ENCODE measurements at regions not wholly inside any gene's neighbourhood (a gene's known extent, or its start where the extent isn't known, plus 50 kb on each side); places are given as distances from the start of the nearest gene placed in this dataset.
"Not testable (repeated sequence)": the region's sequence is repeated elsewhere in the genome, so short reads cannot be mapped to it uniquely, and the experiment has no call there.

GRCh38 chr16:52657924-52658323 lies 111.0 kb upstream of the TOX3 start:
- ATAC-seq (no peak), DNase-seq (no peak)
- Mint-ChIP-seq H3K9me3 (ENCODE audit: low read depth) (peaks cover 12% of the 10 kb centered on the region), H3K27me3 (no peaks in the 10 kb centered on the region), H3K27ac (no peak overlapping the region), H3K36me3 (ENCODE audit: low read depth) (no peaks in the 10 kb centered on the region), H3K4me3 (no peak overlapping the region), H3K4me1 (no peaks in the 10 kb centered on the region)
- intact Hi-C loops (cut with DNase I, micrococcal nuclease): no loop called here
- POLR2A ChIA-PET: no interaction called here
- CTCF ChIA-PET: no interaction called here

DNA sequence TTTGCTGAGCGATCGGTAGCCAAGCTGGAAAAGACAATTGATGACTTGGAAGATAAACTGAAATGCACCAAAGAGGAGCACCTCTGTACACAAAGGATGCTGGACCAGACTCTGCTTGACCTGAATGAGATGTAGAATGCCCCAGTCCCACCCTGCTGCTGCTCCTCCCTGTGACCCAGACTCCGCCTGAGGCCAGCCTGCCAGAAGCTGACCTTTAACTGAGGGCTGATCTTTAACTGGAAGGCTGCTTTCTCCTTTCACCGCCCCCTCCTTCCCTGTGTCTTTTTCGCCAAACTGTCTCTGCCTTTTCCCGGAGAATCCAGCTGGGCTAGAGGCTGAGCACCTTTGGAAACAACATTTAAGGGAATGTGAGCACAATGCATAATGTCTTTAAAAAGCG lies 109.0 kb upstream of the TOX3 start:
- H3K9me3 Mint-ChIP-seq (ENCODE audit: low read depth); POLR2A ChIA-PET; ATAC-seq; CTCF ChIA-PET; H3K4me1 Mint-ChIP-seq; H3K4me3 Mint-ChIP-seq; H3K27me3 Mint-ChIP-seq; DNase-seq; H3K27ac Mint-ChIP-seq; H3K36me3 Mint-ChIP-seq (ENCODE audit: low read depth); intact Hi-C loops (cut with DNase I, micrococcal nuclease): not testable (repeated sequence)

DNA sequence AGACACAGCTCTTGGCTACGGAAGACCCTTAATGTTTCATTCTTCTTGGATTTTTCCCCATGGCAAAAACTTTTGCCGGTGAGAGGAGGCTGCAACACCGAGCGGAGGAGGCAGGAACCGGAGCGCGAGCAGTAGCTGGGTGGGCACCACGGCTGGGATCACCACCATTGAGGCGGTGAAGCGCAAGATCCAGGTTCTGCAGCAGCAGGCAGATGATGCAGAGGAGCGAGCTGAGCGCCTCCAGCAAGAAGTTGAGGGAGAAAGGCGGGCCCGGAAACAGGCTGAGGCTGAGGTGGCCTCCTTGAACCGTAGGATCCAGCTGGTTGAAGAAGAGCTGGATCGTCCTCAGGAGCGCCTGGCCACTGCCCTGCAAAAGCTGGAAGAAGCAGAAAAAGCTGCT lies 108.2 kb upstream of the TOX3 start:
- CTCF ChIA-PET; H3K4me1 Mint-ChIP-seq; POLR2A ChIA-PET; H3K9me3 Mint-ChIP-seq (ENCODE audit: low read depth); intact Hi-C loops (cut with DNase I, micrococcal nuclease); H3K27ac Mint-ChIP-seq; H3K27me3 Mint-ChIP-seq; H3K36me3 Mint-ChIP-seq (ENCODE audit: low read depth); H3K4me3 Mint-ChIP-seq; DNase-seq; ATAC-seq: not testable (repeated sequence)

DNA sequence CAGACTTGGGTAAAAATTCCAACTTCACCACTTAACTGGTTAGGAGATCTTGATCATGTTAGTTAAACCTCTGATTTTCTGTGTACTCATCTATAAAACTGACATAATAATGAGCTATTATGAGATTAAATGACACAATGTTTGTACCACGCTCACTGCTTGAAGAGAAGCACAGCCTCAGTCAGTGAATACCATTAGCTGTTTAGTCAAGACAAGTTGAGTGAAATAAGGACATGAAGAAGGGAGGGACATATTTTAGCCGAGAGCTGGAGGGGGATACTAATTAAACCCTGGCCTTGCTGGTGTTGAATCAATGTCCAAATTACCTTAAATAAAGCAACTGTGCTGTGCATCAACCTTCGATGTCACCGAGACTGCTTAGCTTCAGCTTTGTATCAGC lies 105.1 kb upstream of the TOX3 start:
- DNase-seq: no peak
- ChIA-PET CTCF (no interaction called here), POLR2A (no interaction called here)
- no peaks in the 10 kb centered on the region for H3K4me1 Mint-ChIP-seq
- ATAC-seq: no peak
- no peak overlapping the region for H3K4me3 Mint-ChIP-seq
- no peaks in the 10 kb centered on the region for H3K9me3 Mint-ChIP-seq (ENCODE audit: low read depth)
- H3K27ac Mint-ChIP-seq: no peak overlapping the region
- no peaks in the 10 kb centered on the region for H3K36me3 Mint-ChIP-seq (ENCODE audit: low read depth)
- intact Hi-C loops (cut with DNase I, micrococcal nuclease): no loop called here
- H3K27me3 Mint-ChIP-seq: no peaks in the 10 kb centered on the region

- ChIA-PET POLR2A (no interaction called here), CTCF (no interaction called here)
- Mint-ChIP-seq H3K9me3 (ENCODE audit: low read depth) (no peaks in the 10 kb centered on the region), H3K27ac (no peak overlapping the region), H3K36me3 (ENCODE audit: low read depth) (no peaks in the 10 kb centered on the region), H3K4me3 (no peak overlapping the region), H3K4me1 (no peaks in the 10 kb centered on the region), H3K27me3 (no peaks in the 10 kb centered on the region)
- intact Hi-C loops (cut with DNase I, micrococcal nuclease): no loop called here
- DNase-seq (no peak), ATAC-seq (no peak)
Observed at GRCh38 chr16:52650789-52651188, 103.8 kb upstream of the TOX3 start.

DNA sequence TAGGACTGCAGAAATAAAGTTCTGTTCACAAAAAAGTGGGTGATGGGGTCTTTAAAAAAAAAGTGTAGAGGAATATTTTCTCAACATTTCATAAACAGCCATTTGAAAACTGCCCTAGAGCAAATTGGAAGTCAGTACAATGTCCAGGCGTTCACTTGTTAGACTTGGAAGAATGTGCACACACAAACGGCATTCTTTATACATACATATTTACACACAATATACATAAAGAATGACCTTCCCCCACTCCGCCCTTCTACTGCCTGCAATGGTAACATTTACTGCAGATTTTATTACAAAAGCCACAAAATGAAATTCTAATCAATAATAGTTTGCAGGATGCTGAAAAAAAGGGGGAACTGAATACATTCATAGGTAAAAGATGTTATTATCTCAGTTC lies 103.4 kb upstream of the TOX3 start:
- DNase-seq: no peak
- no peaks in the 10 kb centered on the region for H3K27me3 Mint-ChIP-seq
- intact Hi-C loops (cut with DNase I, micrococcal nuclease): no loop called here
- POLR2A ChIA-PET: no interaction called here
- H3K9me3 Mint-ChIP-seq (ENCODE audit: low read depth): no peaks in the 10 kb centered on the region
- no peak overlapping the region for H3K4me3 Mint-ChIP-seq
- H3K27ac Mint-ChIP-seq: no peak overlapping the region
- H3K4me1 Mint-ChIP-seq: no peaks in the 10 kb centered on the region
- CTCF ChIA-PET: no interaction called here
- no peaks in the 10 kb centered on the region for H3K36me3 Mint-ChIP-seq (ENCODE audit: low read depth)
- no peak for ATAC-seq

GRCh38 chr16:52649870-52650269 lies 102.9 kb upstream of the TOX3 start:
- H3K36me3 Mint-ChIP-seq (ENCODE audit: low read depth): no peaks in the 10 kb centered on the region
- H3K4me1 Mint-ChIP-seq: no peaks in the 10 kb centered on the region
- POLR2A ChIA-PET: no interaction called here
- H3K27me3 Mint-ChIP-seq: no peaks in the 10 kb centered on the region
- intact Hi-C loops (cut with DNase I, micrococcal nuclease): no loop called here
- no peaks in the 10 kb centered on the region for H3K9me3 Mint-ChIP-seq (ENCODE audit: low read depth)
- no peak for DNase-seq
- CTCF ChIA-PET: no interaction called here
- no peak for ATAC-seq
- no peak overlapping the region for H3K4me3 Mint-ChIP-seq
- H3K27ac Mint-ChIP-seq: no peak overlapping the region

GRCh38 chr16:52647588-52647987 lies 100.6 kb upstream of the TOX3 start:
- H3K27ac Mint-ChIP-seq: no peak overlapping the region
- intact Hi-C loops (cut with DNase I, micrococcal nuclease): no loop called here
- no peak overlapping the region for H3K4me3 Mint-ChIP-seq
- H3K36me3 Mint-ChIP-seq (ENCODE audit: low read depth): no peaks in the 10 kb centered on the region
- CTCF ChIA-PET: no interaction called here
- H3K4me1 Mint-ChIP-seq: no peaks in the 10 kb centered on the region
- POLR2A ChIA-PET: no interaction called here
- DNase-seq (no peak), ATAC-seq (no peak)
- H3K9me3 Mint-ChIP-seq (ENCODE audit: low read depth): no peaks in the 10 kb centered on the region
- H3K27me3 Mint-ChIP-seq: no peaks in the 10 kb centered on the region

GRCh38 chr16:52643006-52643405 lies 96.1 kb upstream of the TOX3 start:
- DNase-seq (no peak), ATAC-seq (no peak)
- H3K4me1 Mint-ChIP-seq: no peaks in the 10 kb centered on the region
- H3K27me3 Mint-ChIP-seq: no peaks in the 10 kb centered on the region
- no peak overlapping the region for H3K27ac Mint-ChIP-seq
- ChIA-PET POLR2A (no interaction called here), CTCF (no interaction called here)
- no peaks in the 10 kb centered on the region for H3K9me3 Mint-ChIP-seq (ENCODE audit: low read depth)
- H3K36me3 Mint-ChIP-seq (ENCODE audit: low read depth): no peaks in the 10 kb centered on the region
- intact Hi-C loops (cut with DNase I, micrococcal nuclease): no loop called here
- no peak overlapping the region for H3K4me3 Mint-ChIP-seq

GRCh38 chr16:52634528-52634927 lies 87.6 kb upstream of the TOX3 start:
- ChIA-PET CTCF (interaction anchor here (0.6 kb wide), 1 partner anchor 86 kb away, joined by 3 read pairs; no protein-coding TSS in a partner anchor), POLR2A (no interaction called here)
- intact Hi-C loops (cut with DNase I, micrococcal nuclease): no loop called here
- no peaks in the 10 kb centered on the region for H3K4me1 Mint-ChIP-seq
- H3K27me3 Mint-ChIP-seq: no peaks in the 10 kb centered on the region
- peaks cover 9% of the 10 kb centered on the region for H3K9me3 Mint-ChIP-seq (ENCODE audit: low read depth)
- H3K36me3 Mint-ChIP-seq (ENCODE audit: low read depth): no peaks in the 10 kb centered on the region
- ATAC-seq: no peak
- H3K4me3 Mint-ChIP-seq: no peak overlapping the region
- no peak for DNase-seq
- H3K27ac Mint-ChIP-seq: no peak overlapping the region

DNA sequence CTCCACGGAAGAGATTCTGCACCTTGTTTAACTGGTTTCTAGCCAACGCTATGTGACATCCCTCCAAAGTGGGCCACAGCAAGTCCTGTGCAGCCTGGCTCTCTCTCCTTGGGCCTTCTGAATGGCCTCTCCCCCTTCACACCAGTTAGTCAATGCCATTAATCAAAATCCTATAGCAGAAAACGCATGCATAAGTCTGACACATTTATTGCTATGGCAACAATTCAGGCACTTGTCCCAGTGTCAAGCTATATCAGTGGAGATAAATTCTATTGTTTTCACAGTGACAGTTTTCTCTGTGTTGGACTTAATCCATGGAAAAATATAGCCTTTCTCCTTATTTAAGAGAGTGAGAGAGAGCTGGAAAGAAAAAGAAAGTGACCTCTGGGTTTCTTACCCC lies 87.2 kb upstream of the TOX3 start:
- H3K27me3 Mint-ChIP-seq: no peaks in the 10 kb centered on the region
- no peak overlapping the region for H3K4me3 Mint-ChIP-seq
- H3K4me1 Mint-ChIP-seq: no peaks in the 10 kb centered on the region
- DNase-seq: no peak
- peaks cover 9% of the 10 kb centered on the region for H3K9me3 Mint-ChIP-seq (ENCODE audit: low read depth)
- H3K36me3 Mint-ChIP-seq (ENCODE audit: low read depth): no peaks in the 10 kb centered on the region
- no peak for ATAC-seq
- ChIA-PET POLR2A (no interaction called here), CTCF (no interaction called here)
- H3K27ac Mint-ChIP-seq: no peak overlapping the region
- intact Hi-C loops (cut with DNase I, micrococcal nuclease): no loop called here

GRCh38 chr16:52633230-52633629 lies 86.3 kb upstream of the TOX3 start:
- Mint-ChIP-seq H3K4me3 (no peak overlapping the region), H3K27me3 (no peaks in the 10 kb centered on the region), H3K9me3 (ENCODE audit: low read depth) (peaks cover 9% of the 10 kb centered on the region), H3K4me1 (no peaks in the 10 kb centered on the region), H3K27ac (no peak overlapping the region), H3K36me3 (ENCODE audit: low read depth) (no peaks in the 10 kb centered on the region)
- no peak for DNase-seq
- intact Hi-C loops (cut with DNase I, micrococcal nuclease): no loop called here
- ChIA-PET POLR2A (no interaction called here), CTCF (no interaction called here)
- ATAC-seq: no peak

GRCh38 chr16:52631711-52632110 lies 84.8 kb upstream of the TOX3 start:
- H3K27me3 Mint-ChIP-seq: no peaks in the 10 kb centered on the region
- CTCF ChIA-PET: no interaction called here
- H3K36me3 Mint-ChIP-seq (ENCODE audit: low read depth): no peaks in the 10 kb centered on the region
- intact Hi-C loops (cut with DNase I, micrococcal nuclease): no loop called here
- no peak for DNase-seq
- POLR2A ChIA-PET: no interaction called here
- ATAC-seq: no peak
- peaks cover 9% of the 10 kb centered on the region for H3K9me3 Mint-ChIP-seq (ENCODE audit: low read depth)
- H3K4me3 Mint-ChIP-seq: no peak overlapping the region
- no peaks in the 10 kb centered on the region for H3K4me1 Mint-ChIP-seq
- H3K27ac Mint-ChIP-seq: no peak overlapping the region

Data from activated CD4-positive, alpha-beta T cell treated with anti-CD3 and anti-CD28 coated beads for 36 hours (primary cell).